ENCODE measurements at regions not wholly inside any gene's neighbourhood (a gene's known extent, or its start where the extent isn't known, plus 50 kb on each side); places are given as distances from the start of the nearest gene placed in this dataset.

GRCh38 chr6:8180327-8181159 is 78.2 kb upstream of the EEF1E1 start:
- no peak for TF ChIP-seq CTCF (IDR thresholded peaks at IDR 0.05)
- no peak for TF ChIP-seq POLR2A (IDR thresholded peaks at IDR 0.05)
- TF ChIP-seq POLR2AphosphoS5 (IDR thresholded peaks at IDR 0.05), result no peak
- no peak for TF ChIP-seq EP300 (IDR thresholded peaks at IDR 0.05)
